ENCODE measurements at regions not wholly inside any gene's neighbourhood (a gene's known extent, or its start where the extent isn't known, plus 50 kb on each side); places are given as distances from the start of the nearest gene placed in this dataset.

DNA sequence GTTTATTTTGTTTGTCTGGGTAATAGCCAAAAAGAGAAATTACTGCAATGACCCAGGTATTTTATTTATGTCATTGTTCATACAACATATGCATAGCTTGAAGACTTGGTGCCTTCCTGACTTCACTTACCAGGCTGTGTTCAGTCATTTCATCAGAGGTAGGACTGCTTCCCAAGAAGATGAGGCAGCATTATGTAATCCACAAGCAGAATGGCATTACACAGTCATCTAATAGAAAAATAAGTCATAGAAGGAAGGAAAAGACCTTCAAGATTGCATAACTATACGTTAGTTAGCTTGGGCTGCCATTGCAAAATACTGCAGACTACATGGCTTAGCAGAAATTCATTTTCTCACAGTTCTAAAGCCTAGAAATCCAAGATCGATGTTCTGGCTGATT, 167.5 kb downstream of the NMUR2 start:
- Histone ChIP-seq H3K9me3 (ENCODE audit: control insufficient read depth in 1 of 2, insufficient read depth in 1 of 2, low read depth in 1 of 2, low read length in 2 of 2) (no peaks in the 10 kb centered on the region), H3K4me1 (ENCODE audit: control insufficient read depth in 1 of 2, insufficient read depth in 2 of 2, low read length in 2 of 2) (no peaks in the 10 kb centered on the region), H4K20me1 (ENCODE audit: insufficient read depth) (no peaks in the 10 kb centered on the region), H3K9me2 (ENCODE audit: insufficient read depth) (no peaks in the 10 kb centered on the region), H3K9ac (ENCODE audit: low read length) (no peak overlapping the region), H3K27ac (ENCODE audit: low read depth, low read length) (no peak overlapping the region), H3K4me3 (replicated peaks in 1 of 2; ENCODE audit: low read depth in 1 of 2, low read length in 2 of 2) (no peak overlapping the region), H3K27me3 (ENCODE audit: insufficient read depth, low read length) (no peaks in the 10 kb centered on the region), H3K79me2 (ENCODE audit: insufficient read depth, low read length) (no peaks in the 10 kb centered on the region), H2AFZ (ENCODE audit: low read depth, low read length, poor library complexity, severe bottlenecking) (no peak overlapping the region), H3K36me3 (ENCODE audit: control insufficient read depth in 1 of 2, insufficient read depth in 2 of 2, low read length in 2 of 2) (no peaks in the 10 kb centered on the region), H3K4me2 (ENCODE audit: low read length) (no peak overlapping the region)
- ATAC-seq (no peak), DNase-seq (ENCODE audit: low read depth, low spot score) (no peak)
- TF ChIP-seq ZNF274 (IDR thresholded peaks at IDR 0.05; ENCODE audit: low read depth, low read length) = no peak
- TF ChIP-seq EZH2phosphoT487 (IDR thresholded peaks at IDR 0.05; ENCODE audit: borderline replicate concordance) = no peak
- TF ChIP-seq YY1 (IDR thresholded peaks at IDR 0.05; ENCODE audit: extremely low read depth, insufficient replicate concordance, low read depth, low read length) = no peak
- TF ChIP-seq CBX3 (IDR thresholded peaks at IDR 0.05; ENCODE audit: low read depth) = no peak
- no peak for TF ChIP-seq TCF7L2 (IDR thresholded peaks at IDR 0.05; ENCODE audit: borderline replicate concordance, extremely low read depth, insufficient read depth, insufficient read length)
- TF ChIP-seq POLR2A (IDR thresholded peaks at IDR 0.05; ENCODE audit: borderline replicate concordance, extremely low read depth, insufficient read depth, insufficient read length) = no peak
- TF ChIP-seq SP1 (IDR thresholded peaks at IDR 0.05; ENCODE audit: low read depth) = no peak
- TF ChIP-seq, protein P1, sequence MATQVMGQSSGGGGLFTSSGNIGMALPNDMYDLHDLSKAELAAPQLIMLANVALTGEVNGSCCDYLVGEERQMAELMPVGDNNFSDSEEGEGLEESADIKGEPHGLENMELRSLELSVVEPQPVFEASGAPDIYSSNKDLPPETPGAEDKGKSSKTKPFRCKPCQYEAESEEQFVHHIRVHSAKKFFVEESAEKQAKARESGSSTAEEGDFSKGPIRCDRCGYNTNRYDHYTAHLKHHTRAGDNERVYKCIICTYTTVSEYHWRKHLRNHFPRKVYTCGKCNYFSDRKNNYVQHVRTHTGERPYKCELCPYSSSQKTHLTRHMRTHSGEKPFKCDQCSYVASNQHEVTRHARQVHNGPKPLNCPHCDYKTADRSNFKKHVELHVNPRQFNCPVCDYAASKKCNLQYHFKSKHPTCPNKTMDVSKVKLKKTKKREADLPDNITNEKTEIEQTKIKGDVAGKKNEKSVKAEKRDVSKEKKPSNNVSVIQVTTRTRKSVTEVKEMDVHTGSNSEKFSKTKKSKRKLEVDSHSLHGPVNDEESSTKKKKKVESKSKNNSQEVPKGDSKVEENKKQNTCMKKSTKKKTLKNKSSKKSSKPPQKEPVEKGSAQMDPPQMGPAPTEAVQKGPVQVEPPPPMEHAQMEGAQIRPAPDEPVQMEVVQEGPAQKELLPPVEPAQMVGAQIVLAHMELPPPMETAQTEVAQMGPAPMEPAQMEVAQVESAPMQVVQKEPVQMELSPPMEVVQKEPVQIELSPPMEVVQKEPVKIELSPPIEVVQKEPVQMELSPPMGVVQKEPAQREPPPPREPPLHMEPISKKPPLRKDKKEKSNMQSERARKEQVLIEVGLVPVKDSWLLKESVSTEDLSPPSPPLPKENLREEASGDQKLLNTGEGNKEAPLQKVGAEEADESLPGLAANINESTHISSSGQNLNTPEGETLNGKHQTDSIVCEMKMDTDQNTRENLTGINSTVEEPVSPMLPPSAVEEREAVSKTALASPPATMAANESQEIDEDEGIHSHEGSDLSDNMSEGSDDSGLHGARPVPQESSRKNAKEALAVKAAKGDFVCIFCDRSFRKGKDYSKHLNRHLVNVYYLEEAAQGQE (IDR thresholded peaks at IDR 0.05; ENCODE audit: low read depth) = no peak
- no peak for TF ChIP-seq SRF (IDR thresholded peaks at IDR 0.05; ENCODE audit: low read depth)
- no peak for TF ChIP-seq ELF1 (IDR thresholded peaks at IDR 0.05; ENCODE audit: borderline replicate concordance, low read depth)
- TF ChIP-seq POLR2AphosphoS5 (IDR thresholded peaks at IDR 0.05; ENCODE audit: low read depth, low read length) = no peak
- no peak for TF ChIP-seq EZH2 (IDR thresholded peaks at IDR 0.05)
- TF ChIP-seq, protein P2, sequence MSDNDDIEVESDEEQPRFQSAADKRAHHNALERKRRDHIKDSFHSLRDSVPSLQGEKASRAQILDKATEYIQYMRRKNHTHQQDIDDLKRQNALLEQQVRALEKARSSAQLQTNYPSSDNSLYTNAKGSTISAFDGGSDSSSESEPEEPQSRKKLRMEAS (IDR thresholded peaks at IDR 0.05) = no peak
- no peak for TF ChIP-seq CEBPB (IDR thresholded peaks at IDR 0.05; ENCODE audit: low read depth)
- TF ChIP-seq ZFX (IDR thresholded peaks at IDR 0.05) = no peak
- TF ChIP-seq JUND (IDR thresholded peaks at IDR 0.05) = no peak
- TF ChIP-seq, protein P3, sequence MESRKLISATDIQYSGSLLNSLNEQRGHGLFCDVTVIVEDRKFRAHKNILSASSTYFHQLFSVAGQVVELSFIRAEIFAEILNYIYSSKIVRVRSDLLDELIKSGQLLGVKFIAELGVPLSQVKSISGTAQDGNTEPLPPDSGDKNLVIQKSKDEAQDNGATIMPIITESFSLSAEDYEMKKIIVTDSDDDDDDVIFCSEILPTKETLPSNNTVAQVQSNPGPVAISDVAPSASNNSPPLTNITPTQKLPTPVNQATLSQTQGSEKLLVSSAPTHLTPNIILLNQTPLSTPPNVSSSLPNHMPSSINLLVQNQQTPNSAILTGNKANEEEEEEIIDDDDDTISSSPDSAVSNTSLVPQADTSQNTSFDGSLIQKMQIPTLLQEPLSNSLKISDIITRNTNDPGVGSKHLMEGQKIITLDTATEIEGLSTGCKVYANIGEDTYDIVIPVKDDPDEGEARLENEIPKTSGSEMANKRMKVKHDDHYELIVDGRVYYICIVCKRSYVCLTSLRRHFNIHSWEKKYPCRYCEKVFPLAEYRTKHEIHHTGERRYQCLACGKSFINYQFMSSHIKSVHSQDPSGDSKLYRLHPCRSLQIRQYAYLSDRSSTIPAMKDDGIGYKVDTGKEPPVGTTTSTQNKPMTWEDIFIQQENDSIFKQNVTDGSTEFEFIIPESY (IDR thresholded peaks at IDR 0.05; ENCODE audit: extremely low read depth, insufficient replicate concordance, low read length) = no peak
- no peak for TF ChIP-seq RAD21 (IDR thresholded peaks at IDR 0.05; ENCODE audit: low read depth)
- CTCF ChIA-PET = no interaction called here
- POLR2A ChIA-PET = no interaction called here
- RAD21 ChIA-PET (ENCODE audit: low non-redundant PET in 1 of 2, low total read pairs in 2 of 2, uncharacterized antibody in 2 of 2, unreplicated experiment in 2 of 2) = no interaction called here
- BruUV-seq (replicated peaks) = no TSS peak
- intact Hi-C loops (cut with micrococcal nuclease) = no loop called here

Data from HCT116 (cell line).